Fibroblast of lung (primary cell): ENCODE measurements at regions not wholly inside any gene's neighbourhood (a gene's known extent, or its start where the extent isn't known, plus 50 kb on each side); places are given as distances from the start of the nearest gene placed in this dataset.

Experiments used
- DNase-seq, 2 donors: peaks; one replicate each; pipeline versions ENCODE4 v3.0.0 to v3.0.0-alpha.2; 2010; ENCODE audit warnings: low read depth in 2 of 2
- H2AFZ ChIP-seq: 2 replicates; pipeline ENCODE4 v1.5.1; 2012; ENCODE audit warnings: low read length, control low read depth, inconsistent platforms
- H3K27ac ChIP-seq: 2 replicates; pipeline ENCODE4 v1.5.1; 2011; ENCODE audit warnings: low read length, control low read depth; ENCODE audit not compliant: insufficient read depth
- H3K27me3 ChIP-seq: 2 replicates; pipeline ENCODE4 v1.5.1; 2011; ENCODE audit warnings: mild to moderate bottlenecking, low read length; ENCODE audit not compliant: control insufficient read depth, insufficient read depth
- H3K36me3 ChIP-seq: 2 replicates; pipeline ENCODE4 v1.5.1; 2011; ENCODE audit warnings: low read length; ENCODE audit not compliant: control insufficient read depth, insufficient read depth
- H3K4me1 ChIP-seq: 2 replicates; pipeline ENCODE4 v1.5.1; 2011; ENCODE audit warnings: low read length; ENCODE audit not compliant: control insufficient read depth, insufficient read depth; ENCODE audit errors: extremely low read depth
- H3K4me2 ChIP-seq: 2 replicates; pipeline ENCODE4 v1.5.1; 2011; ENCODE audit warnings: low read length, control low read depth; ENCODE audit not compliant: insufficient read depth; ENCODE audit errors: extremely low read depth
- H3K4me3 ChIP-seq, 4 experiments: fragments of 200-600 bp in 1 of 4; sonication (generic) in 1 of 4; replicated peaks in 1 of 4; 2 replicates each; pipeline ENCODE4 v1.5.1; 2011 to 2016; ENCODE audit warnings: low read length in 4 of 4, low read depth in 3 of 4, mild to moderate bottlenecking in 3 of 4, control low read depth in 2 of 4, inconsistent platforms in 1 of 4, mixed read lengths in 1 of 4; ENCODE audit not compliant: insufficient read depth in 1 of 4; ENCODE audit errors: control extremely low read depth in 1 of 4
- H3K79me2 ChIP-seq: 2 replicates; pipeline ENCODE4 v1.5.1; 2012; ENCODE audit warnings: mild to moderate bottlenecking, low read length, inconsistent platforms; ENCODE audit not compliant: control insufficient read depth, insufficient read depth
- H3K9ac ChIP-seq: 2 replicates; pipeline ENCODE4 v1.5.1; 2011; ENCODE audit warnings: mild to moderate bottlenecking, low read length, control low read depth; ENCODE audit not compliant: insufficient read depth
- H3K9me3 ChIP-seq: 2 replicates; pipeline ENCODE4 v1.5.1; 2012; ENCODE audit warnings: low read depth, low read length; ENCODE audit not compliant: control insufficient read depth, insufficient read depth
- H4K20me1 ChIP-seq: 2 replicates; pipeline ENCODE4 v1.5.1; 2011; ENCODE audit warnings: low read length; ENCODE audit not compliant: control insufficient read depth, insufficient read depth; ENCODE audit errors: extremely low read depth
- EZH2 ChIP-seq: IDR thresholded peaks from 2 replicates; pipeline ENCODE4 v1.5.1; 2012; ENCODE audit warnings: low read length, control low read depth, mild to moderate bottlenecking; ENCODE audit errors: missing control alignments
- TF ChIP-seq, protein P1 (sequence below), 2 donors: IDR thresholded peaks in 1 of 2; conservative IDR thresholded peaks in 1 of 2; 1 replicate in 1 of 2; 2 replicates in 1 of 2; pipeline ENCODE4 v1.5.1; 2011 to 2012; ENCODE audit warnings: low read length in 2 of 2, control low read depth in 1 of 2, inconsistent platforms in 1 of 2, low read depth in 1 of 2, mild to moderate bottlenecking in 1 of 2

DNA sequence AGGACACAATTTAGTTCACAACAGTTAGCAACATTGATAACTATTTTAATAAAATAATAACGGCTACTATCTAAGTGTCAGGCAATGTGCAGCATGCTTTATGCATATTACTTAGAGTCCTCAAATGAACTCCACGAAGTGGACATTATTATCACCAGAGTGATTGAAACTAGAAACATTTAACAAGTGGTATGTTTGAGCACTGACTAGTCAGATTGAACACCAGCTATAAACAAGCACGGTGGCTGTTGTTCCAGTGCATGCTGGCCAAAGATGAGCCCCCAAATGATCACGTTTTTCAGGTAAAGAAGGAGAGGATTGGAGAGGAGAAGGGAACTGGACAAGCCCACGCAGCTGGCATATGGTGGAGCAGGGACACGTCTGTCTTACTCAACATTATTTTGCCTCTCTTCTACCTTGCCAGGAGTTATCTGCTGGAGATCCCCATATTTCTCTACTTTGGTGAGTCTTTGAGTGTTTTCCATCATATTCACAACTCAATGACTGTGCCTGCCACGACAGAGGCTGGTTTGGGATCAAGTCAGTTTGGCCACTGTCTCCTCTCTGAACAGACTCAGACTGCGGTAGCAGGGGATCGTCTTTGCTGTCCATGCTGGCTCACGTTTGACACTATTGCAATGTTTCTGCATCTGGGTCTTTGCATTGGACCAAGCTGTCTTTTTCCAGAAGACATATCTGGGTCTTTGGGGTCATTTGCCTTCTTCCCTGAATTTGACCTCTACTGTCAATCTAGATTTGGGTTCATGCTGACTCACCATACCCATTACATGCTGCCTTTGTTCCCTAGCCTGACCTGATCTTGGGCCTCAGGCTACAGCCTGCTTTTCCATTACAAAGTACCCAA, 66.0 kb upstream of the ACSL3 start:
- Histone ChIP-seq H3K4me1 (peaks cover 9% of the 10 kb centered on the region), H3K36me3 (no peaks in the 10 kb centered on the region), H3K4me2 (no peak overlapping the region), H3K27me3 (no peaks in the 10 kb centered on the region), H2AFZ (no peak overlapping the region), H4K20me1 (no peaks in the 10 kb centered on the region), H3K9me3 (no peaks in the 10 kb centered on the region), H3K9ac (no peak overlapping the region), H3K4me3 (no peak overlapping the region), H3K27ac (no peak overlapping the region), H3K79me2 (no peaks in the 10 kb centered on the region)
- DNase-seq = no peak
- TF ChIP-seq EZH2 = no peak
- TF ChIP-seq, protein P1, sequence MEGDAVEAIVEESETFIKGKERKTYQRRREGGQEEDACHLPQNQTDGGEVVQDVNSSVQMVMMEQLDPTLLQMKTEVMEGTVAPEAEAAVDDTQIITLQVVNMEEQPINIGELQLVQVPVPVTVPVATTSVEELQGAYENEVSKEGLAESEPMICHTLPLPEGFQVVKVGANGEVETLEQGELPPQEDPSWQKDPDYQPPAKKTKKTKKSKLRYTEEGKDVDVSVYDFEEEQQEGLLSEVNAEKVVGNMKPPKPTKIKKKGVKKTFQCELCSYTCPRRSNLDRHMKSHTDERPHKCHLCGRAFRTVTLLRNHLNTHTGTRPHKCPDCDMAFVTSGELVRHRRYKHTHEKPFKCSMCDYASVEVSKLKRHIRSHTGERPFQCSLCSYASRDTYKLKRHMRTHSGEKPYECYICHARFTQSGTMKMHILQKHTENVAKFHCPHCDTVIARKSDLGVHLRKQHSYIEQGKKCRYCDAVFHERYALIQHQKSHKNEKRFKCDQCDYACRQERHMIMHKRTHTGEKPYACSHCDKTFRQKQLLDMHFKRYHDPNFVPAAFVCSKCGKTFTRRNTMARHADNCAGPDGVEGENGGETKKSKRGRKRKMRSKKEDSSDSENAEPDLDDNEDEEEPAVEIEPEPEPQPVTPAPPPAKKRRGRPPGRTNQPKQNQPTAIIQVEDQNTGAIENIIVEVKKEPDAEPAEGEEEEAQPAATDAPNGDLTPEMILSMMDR (conservative IDR thresholded peaks at IDR 0.05 in 1 of 2, IDR thresholded peaks at IDR 0.05 in 1 of 2; ENCODE audit: low read depth in 1 of 2, low read length in 2 of 2) = no peak

DNA sequence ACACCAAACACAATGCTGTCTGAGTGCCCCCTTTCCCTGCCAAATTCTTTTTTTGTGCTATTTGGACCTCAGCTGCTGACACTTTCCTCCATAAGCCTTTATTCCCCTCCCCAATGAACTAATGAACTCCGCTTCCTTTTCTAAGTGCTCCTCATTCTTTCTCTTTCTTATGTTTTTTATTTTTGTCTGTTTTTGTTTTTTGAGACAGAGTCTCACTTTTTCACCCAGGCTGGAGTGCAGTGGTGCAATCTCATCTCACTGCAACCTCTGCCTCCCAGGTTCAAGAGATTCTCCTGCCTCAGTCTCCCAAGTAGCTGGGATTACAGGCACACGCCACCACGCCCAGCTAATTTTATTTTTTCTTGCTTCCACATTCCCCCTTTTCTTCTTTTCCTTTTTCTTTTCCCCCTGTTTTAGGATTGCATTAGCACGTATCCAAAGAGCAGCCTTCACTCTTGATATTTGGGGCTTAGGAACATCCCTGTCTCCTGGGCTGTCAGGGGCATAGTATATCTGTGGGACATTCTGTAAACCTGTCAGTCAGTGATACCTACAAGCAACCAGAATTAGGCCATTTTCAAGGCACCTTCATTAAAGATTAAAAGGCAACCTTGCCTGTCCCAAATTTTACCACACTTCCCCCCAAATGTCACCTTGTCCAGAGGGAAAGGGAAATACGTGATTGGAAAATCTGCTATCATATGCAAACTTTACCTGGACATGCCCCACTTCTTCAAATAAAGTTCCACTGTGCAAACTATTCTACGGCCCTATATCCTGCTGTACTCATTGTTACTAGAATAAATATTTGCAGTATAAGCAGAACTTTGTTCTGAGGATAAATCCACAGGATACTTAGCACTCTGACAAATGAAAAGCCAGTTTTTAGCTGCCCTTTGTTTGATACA, 65.1 kb upstream of the ACSL3 start:
- Histone ChIP-seq H3K27ac (no peak overlapping the region), H4K20me1 (no peaks in the 10 kb centered on the region), H3K4me2 (no peak overlapping the region), H3K79me2 (no peaks in the 10 kb centered on the region), H3K9me3 (no peaks in the 10 kb centered on the region), H3K27me3 (no peaks in the 10 kb centered on the region), H2AFZ (no peak overlapping the region), H3K4me1 (peaks cover 9% of the 10 kb centered on the region), H3K9ac (no peak overlapping the region), H3K36me3 (no peaks in the 10 kb centered on the region), H3K4me3 (no peak overlapping the region)
- no peak for DNase-seq
- TF ChIP-seq EZH2 = no peak
- TF ChIP-seq, protein P1 (conservative IDR thresholded peaks at IDR 0.05 in 1 of 2, IDR thresholded peaks at IDR 0.05 in 1 of 2; ENCODE audit: low read depth in 1 of 2, low read length in 2 of 2) = no peak

DNA sequence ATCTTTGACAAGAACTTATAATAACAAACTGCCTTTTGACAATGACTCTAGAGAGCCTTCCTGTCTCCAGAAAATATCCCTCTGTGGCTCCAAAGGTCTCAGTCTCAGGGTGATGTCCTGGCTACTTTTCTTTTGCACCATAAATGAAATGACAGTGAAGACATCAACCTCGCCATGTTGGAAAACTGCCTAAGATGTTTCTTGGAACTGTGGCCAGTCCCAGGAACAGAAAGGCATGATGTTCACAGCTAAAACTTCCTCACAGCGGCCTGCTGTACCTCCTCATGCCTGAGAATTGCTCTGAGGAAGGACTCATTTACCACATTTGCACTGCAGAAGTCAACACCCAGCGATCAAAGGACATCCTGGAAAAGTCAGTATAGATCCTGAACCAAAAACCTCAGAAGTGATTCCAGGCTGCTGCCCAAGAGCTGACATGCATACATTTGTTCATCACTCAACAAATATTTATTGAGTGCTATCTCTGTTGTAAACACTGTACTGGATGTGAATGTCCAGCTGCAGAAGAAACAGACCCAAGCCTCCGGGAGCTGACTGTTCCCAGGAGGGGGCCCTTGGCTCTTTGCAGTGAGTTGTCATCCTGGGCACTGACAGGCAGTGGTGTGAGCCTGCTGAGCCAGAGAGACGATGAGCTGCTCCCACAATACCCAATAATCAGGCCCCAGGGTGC, 64.3 kb upstream of the ACSL3 start:
- no peak overlapping the region for H3K9ac ChIP-seq
- H3K4me3 ChIP-seq = no peak overlapping the region
- peaks cover 9% of the 10 kb centered on the region for H3K4me1 ChIP-seq
- H3K36me3 ChIP-seq = no peaks in the 10 kb centered on the region
- TF ChIP-seq, protein P1 (conservative IDR thresholded peaks at IDR 0.05 in 1 of 2, IDR thresholded peaks at IDR 0.05 in 1 of 2; ENCODE audit: low read depth in 1 of 2, low read length in 2 of 2) = no peak
- TF ChIP-seq EZH2 = no peak
- no peaks in the 10 kb centered on the region for H3K27me3 ChIP-seq
- no peaks in the 10 kb centered on the region for H4K20me1 ChIP-seq
- H3K9me3 ChIP-seq = no peaks in the 10 kb centered on the region
- H3K79me2 ChIP-seq = no peaks in the 10 kb centered on the region
- H3K4me2 ChIP-seq = peak overlapping the region; percentile 32
- H3K27ac ChIP-seq = no peak overlapping the region
- no peak overlapping the region for H2AFZ ChIP-seq
- DNase-seq = peak in 1 of 2 donors; percentile 82
